Stimulated activated CD8-positive, alpha-beta memory T cell treated with anti-CD3 and anti-CD28 coated beads, Interleukin-12 subunit alpha, Interleukin-12 subunit beta, amount 100 ng/mL, for 4 hours (primary cell): ENCODE measurements at regions not wholly inside any gene's neighbourhood (a gene's known extent, or its start where the extent isn't known, plus 50 kb on each side); places are given as distances from the start of the nearest gene placed in this dataset.
"Not testable (repeated sequence)": the region's sequence is repeated elsewhere in the genome, so short reads cannot be mapped to it uniquely, and the experiment has no call there.

ENCODE experiments used
- DNase-seq: peaks from one replicate; pipeline ENCODE4 v3.0.0-alpha.2; 2020; ENCODE audit warnings: low read depth

GRCh38 chr7:106562711-106563366, 98.1 kb downstream of the CCDC71L start:
- DNase-seq, result no peak

DNA sequence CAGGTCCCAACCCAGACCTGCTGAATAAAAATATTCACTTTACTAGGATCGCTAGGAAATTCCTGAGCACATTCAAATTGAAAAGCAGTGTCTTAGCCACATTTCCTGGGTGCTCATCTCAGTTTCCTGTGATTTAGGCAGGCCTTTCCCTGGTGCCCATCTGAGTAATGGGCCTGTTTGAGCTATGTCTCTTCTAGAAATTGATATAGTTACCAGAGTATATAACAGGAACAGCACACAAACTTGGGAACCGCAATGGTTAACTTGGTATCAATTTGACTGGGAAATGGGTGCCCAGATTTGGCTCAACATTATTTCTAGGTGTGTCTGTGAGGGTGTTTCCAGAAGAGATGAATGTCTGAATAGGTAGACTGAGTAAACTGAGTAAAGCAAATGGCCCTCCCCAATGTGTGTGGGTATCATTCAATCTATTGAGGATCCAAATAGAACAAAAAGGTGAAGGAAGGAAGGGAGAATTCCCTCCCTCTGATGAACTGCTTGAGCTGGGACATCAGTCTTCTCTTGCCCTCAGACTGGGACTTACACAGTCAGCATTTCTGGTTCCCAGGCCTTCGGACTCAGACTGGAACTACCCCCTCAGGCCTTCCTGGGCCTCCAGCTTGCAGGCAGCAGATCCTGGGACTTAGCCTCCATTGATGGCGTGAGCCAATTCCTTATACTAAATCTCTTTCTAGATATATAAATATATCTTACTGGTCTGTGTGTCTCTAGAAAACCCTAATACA, 99.1 kb downstream of the CCDC71L start:
- no peak for DNase-seq

DNA sequence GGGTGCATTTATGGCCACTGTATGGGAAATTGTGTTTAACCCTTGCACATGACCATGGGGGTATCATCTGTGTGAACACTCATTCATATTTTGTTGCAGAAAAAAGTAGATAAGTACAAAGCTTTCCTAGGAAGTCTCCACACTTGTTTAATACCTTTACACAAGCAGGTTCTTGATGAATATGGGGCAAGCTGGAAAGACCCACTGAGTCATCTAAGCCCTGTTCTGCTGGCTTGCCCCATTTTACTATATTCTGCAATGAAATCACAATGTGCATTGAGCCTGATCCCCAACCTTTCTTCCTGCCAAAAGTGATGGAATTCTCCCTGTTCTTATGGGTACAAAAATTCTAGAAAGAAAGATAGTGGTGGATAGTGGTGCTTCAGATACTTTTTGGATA, 99.8 kb downstream of the CCDC71L start:
- DNase-seq, result no peak

GRCh38 chr7:106560482-106560881, 100.5 kb downstream of the CCDC71L start:
- no peak for DNase-seq

- DNase-seq, result not testable (repeated sequence)
These were observed 104.7 kb downstream of the CCDC71L start for GRCh38 chr7:106556244-106556643.

- DNase-seq, result not testable (repeated sequence)
These were observed 106.3 kb downstream of the CCDC71L start for GRCh38 chr7:106554623-106555022.

DNA sequence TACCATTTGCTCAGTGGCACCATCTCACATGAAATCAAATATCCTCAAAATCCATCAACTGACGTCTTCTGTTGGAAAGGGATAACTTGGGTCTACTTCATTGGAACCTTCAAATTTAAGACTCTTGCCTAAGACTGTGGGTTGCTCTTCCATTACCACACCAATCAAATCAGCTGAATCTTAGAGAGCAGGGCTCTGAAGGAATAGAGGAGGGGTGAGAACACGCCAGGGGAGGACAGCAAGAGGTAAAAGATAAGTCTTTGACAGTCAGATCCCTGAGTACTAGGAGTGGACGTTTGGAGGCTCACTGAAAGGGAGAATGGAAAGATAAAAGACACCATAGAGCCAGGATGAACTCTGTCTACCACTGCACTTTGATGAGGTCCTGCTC, 107.5 kb downstream of the CCDC71L start:
- DNase-seq, result no peak

- no peak for DNase-seq
These were observed 108.1 kb downstream of the CCDC71L start for GRCh38 chr7:106552645-106553445.

GRCh38 chr7:106551936-106552335, 109.0 kb downstream of the CCDC71L start:
- DNase-seq, result no peak

DNA sequence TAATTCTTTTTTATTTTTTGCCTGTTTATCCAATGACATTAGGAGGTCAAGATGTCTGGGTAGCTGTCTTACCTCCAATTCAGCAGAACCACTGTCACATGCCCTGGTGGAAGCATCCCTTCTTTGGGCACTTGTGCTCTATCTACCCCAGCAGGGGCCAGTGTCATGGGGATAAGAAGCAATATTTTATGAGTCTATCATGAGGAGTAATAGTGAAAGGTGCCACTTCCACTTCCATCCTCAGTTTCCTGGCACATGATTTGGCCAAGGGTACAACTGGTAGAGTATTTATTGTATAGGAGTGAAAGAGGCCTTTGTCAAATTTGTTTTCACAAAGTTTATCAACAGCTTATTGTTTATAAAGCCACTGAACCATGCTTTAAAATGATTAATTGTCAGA, 112.5 kb downstream of the CCDC71L start:
- DNase-seq, result no peak

DNA sequence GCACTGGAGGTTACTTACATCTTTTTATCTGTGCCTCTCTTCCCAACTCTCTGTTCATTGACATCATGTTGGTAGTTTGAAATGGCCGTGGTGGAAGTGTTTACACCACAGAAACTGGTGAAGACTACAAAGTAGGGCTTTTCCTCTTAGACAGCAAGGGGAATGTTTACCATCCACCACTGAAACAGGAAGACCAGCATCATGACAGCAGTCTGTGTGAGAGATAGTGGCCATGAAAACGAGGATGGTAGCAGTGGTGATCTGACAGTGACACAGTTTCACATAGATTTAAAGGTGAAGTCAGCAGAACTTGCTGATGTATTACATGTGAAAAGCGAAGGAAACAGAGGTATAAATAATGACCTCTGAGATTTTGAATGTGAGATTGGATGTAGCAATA, 115.7 kb downstream of the CCDC71L start:
- DNase-seq, result no peak

DNA sequence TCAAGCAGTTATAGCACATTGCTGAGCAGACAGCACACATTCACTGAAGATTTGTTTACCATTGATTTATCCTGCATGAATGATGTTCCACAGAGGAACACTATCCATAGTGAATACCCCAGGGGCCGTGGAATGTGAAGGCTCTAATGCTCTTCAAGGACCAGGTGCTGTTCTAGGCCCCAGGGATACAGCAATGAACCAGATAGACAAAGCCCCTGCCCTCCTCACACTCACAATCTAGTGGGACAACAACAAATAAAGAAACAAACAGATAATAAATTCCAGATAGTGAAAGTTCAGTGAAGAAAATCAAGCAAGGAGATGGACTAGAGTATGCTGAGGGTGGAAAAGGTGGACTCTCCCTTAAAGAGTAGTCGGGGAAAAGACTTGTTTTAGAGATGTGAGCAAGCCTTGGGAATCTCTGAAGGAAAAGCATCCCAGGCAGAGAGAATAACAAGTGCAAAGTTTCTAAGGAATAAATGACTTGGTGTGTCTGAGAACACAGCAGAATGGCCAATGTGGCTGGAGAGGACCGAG, 117.7 kb downstream of the CCDC71L start:
- no peak for DNase-seq

GRCh38 chr7:106542550-106543220, 118.3 kb downstream of the CCDC71L start:
- no peak for DNase-seq

GRCh38 chr7:106538638-106539037, 122.3 kb downstream of the CCDC71L start:
- no peak for DNase-seq

- no peak for DNase-seq
These were observed 123.8 kb downstream of the CCDC71L start for GRCh38 chr7:106537119-106537518.

GRCh38 chr7:106536079-106536478, 124.9 kb downstream of the CCDC71L start:
- DNase-seq, result no peak

DNA sequence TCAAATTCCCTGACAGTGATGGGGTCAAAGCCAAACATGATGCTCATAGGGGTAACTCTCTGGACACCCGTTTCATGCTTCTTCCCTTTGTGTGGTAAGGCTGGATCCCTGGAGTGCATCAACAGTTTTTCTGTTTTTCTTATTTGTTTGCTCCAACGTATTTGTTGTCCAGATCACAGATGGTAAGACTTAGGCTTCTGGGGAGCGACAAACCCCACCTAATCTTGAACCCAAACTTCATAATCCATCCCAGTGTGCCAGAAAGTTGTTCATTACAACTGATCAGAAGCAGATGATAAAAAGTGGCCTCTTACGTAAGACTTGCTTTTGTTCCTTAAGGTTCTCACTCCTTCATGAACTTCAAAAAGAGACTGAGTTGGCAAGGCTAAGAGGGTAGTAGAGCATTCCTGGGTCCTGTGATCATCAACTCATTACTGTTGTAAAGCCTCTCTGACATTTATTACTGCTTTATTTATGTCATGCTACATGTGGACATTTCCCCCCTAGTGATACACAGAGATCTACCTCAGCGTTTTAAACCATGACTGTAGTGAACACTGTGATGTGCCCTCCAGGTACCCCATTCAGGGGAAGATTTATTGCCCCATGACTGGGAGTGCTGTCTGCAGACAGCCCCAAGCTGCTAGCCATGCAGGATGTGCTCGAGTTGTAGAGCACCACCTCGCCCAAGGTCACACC, 125.6 kb downstream of the CCDC71L start:
- DNase-seq, result no peak

DNA sequence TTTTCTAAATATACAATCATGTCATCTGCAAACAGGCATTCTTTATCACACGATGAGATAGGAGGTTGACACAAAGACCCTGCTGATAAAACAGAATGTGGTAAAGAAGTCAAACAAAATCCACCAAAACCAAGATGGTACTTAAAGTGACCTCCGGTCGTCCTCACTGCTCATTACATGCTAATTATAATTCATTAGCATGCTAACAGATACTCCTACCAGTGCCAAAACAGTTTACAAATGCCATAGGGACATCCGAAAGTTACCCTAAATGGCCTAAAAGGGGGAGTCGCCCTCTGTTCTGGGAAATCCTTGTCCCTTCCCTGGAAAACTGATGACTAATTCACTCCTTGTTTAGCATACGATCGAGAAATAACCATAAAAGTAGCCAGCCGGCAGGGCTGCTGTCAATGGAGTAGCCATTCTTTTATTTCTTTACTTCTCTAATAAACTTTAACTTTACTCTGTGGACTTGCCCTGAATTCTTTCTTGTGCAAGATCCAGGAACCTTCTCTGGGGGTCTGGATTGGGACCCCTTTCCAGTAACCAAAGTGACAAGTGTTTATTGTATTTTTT, 126.6 kb downstream of the CCDC71L start:
- DNase-seq, result no peak

DNA sequence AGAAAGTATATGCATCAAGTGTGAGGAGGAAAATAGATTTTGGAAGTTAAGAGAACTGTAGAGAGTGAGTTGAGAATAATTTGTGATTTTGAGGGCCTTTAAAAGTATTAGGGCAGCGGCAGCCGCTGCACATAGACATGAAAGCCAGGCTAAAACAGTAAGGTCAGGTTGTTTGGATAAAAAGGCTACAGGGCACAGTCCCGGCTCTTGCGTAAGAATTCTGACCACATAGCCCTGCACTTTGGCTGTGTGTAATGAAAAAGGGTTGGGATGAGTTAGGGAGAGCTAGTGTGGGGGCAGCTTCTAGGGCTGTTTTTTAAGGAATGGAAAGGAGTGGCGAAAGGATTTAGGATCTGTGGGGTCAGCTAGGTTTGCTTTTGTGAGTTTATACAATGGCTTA, 130.8 kb downstream of the CCDC71L start:
- not testable (repeated sequence) for DNase-seq

DNA sequence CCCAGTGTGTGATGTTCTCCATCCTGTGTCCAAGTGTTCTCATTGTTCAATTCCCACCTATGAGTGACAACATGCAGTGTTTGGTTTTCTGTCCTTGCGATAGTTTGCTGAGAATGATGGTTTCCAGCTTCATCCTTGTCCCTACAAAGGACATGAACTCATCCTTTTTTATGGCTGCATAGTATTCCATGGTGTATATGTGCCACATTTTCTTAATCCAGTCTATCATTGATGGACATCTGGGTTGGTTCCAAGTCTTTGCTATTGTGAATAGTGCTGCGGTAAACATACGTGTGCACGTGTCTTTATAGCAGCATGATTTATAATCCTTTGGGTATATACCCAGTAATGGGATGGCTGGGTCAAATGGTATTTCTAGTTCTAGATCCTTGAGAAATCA, 134.3 kb downstream of the CCDC71L start:
- DNase-seq, result not testable (repeated sequence)

- DNase-seq, result no peak
These were observed 136.3 kb downstream of the CCDC71L start for GRCh38 chr7:106524690-106525059.
